ENCODE measurements at regions not wholly inside any gene's neighbourhood (a gene's known extent, or its start where the extent isn't known, plus 50 kb on each side); places are given as distances from the start of the nearest gene placed in this dataset.

GRCh38 chr7:115674467-115675024, 356.0 kb downstream of the TFEC start:
- H3K9me3 ChIP-seq (ENCODE audit: low read length): no peaks in the 10 kb centered on the region
- no peaks in the 10 kb centered on the region for H3K36me3 ChIP-seq (ENCODE audit: insufficient read depth, low read length)
- no peak overlapping the region for H2AFZ ChIP-seq (ENCODE audit: low read length)
- no peak overlapping the region for H3K9ac ChIP-seq (ENCODE audit: low read length)
- H3K27me3 ChIP-seq (ENCODE audit: insufficient read depth, low read length): no peaks in the 10 kb centered on the region
- no peak overlapping the region for H3K27ac ChIP-seq (ENCODE audit: low read depth, low read length, poor library complexity, severe bottlenecking)
- no peak overlapping the region for H3K4me3 ChIP-seq (ENCODE audit: low read depth, low read length, poor library complexity, severe bottlenecking)
- H3K79me2 ChIP-seq (ENCODE audit: insufficient read depth, low read length): no peaks in the 10 kb centered on the region
- no peaks in the 10 kb centered on the region for H3F3A ChIP-seq (ENCODE audit: insufficient read depth, low read length)
- no peaks in the 10 kb centered on the region for H3K9me2 ChIP-seq (ENCODE audit: low read depth, low read length)
- H3K4me2 ChIP-seq (ENCODE audit: low read length): no peak overlapping the region
- no peaks in the 10 kb centered on the region for H4K20me1 ChIP-seq (ENCODE audit: insufficient read depth, low read length)
- no peak for TF ChIP-seq CTCF (IDR thresholded peaks at IDR 0.05; ENCODE audit: low read length)
- TF ChIP-seq EZH2 (IDR thresholded peaks at IDR 0.05; ENCODE audit: borderline replicate concordance, low read length): no peak
- H3K4me1 ChIP-seq (ENCODE audit: insufficient read depth, low read length, severe bottlenecking): no peaks in the 10 kb centered on the region

- Histone ChIP-seq H3K9ac (ENCODE audit: low read length) (no peak overlapping the region), H3F3A (ENCODE audit: insufficient read depth, low read length) (no peaks in the 10 kb centered on the region), H4K20me1 (ENCODE audit: insufficient read depth, low read length) (no peaks in the 10 kb centered on the region), H3K4me3 (ENCODE audit: low read depth, low read length, poor library complexity, severe bottlenecking) (no peak overlapping the region), H2AFZ (ENCODE audit: low read length) (no peak overlapping the region), H3K79me2 (ENCODE audit: insufficient read depth, low read length) (no peaks in the 10 kb centered on the region), H3K4me1 (ENCODE audit: insufficient read depth, low read length, severe bottlenecking) (no peaks in the 10 kb centered on the region), H3K27me3 (ENCODE audit: insufficient read depth, low read length) (no peaks in the 10 kb centered on the region), H3K36me3 (ENCODE audit: insufficient read depth, low read length) (no peaks in the 10 kb centered on the region), H3K4me2 (ENCODE audit: low read length) (no peak overlapping the region), H3K27ac (ENCODE audit: low read depth, low read length, poor library complexity, severe bottlenecking) (no peak overlapping the region), H3K9me3 (ENCODE audit: low read length) (no peaks in the 10 kb centered on the region), H3K9me2 (ENCODE audit: low read depth, low read length) (no peaks in the 10 kb centered on the region)
- TF ChIP-seq CTCF (IDR thresholded peaks at IDR 0.05; ENCODE audit: low read length): no peak
- TF ChIP-seq EZH2 (IDR thresholded peaks at IDR 0.05; ENCODE audit: borderline replicate concordance, low read length): no peak
These were observed 358.5 kb downstream of the TFEC start for GRCh38 chr7:115672024-115672423.

- H3K79me2 ChIP-seq (ENCODE audit: insufficient read depth, low read length): no peaks in the 10 kb centered on the region
- no peak overlapping the region for H2AFZ ChIP-seq (ENCODE audit: low read length)
- no peak overlapping the region for H3K4me2 ChIP-seq (ENCODE audit: low read length)
- no peaks in the 10 kb centered on the region for H3K9me3 ChIP-seq (ENCODE audit: low read length)
- H3K4me1 ChIP-seq (ENCODE audit: insufficient read depth, low read length, severe bottlenecking): no peaks in the 10 kb centered on the region
- H3F3A ChIP-seq (ENCODE audit: insufficient read depth, low read length): no peaks in the 10 kb centered on the region
- no peak overlapping the region for H3K9ac ChIP-seq (ENCODE audit: low read length)
- H3K27me3 ChIP-seq (ENCODE audit: insufficient read depth, low read length): no peaks in the 10 kb centered on the region
- TF ChIP-seq CTCF (IDR thresholded peaks at IDR 0.05; ENCODE audit: low read length): no peak
- TF ChIP-seq EZH2 (IDR thresholded peaks at IDR 0.05; ENCODE audit: borderline replicate concordance, low read length): no peak
- no peak overlapping the region for H3K27ac ChIP-seq (ENCODE audit: low read depth, low read length, poor library complexity, severe bottlenecking)
- H3K9me2 ChIP-seq (ENCODE audit: low read depth, low read length): no peaks in the 10 kb centered on the region
- H4K20me1 ChIP-seq (ENCODE audit: insufficient read depth, low read length): no peaks in the 10 kb centered on the region
- H3K4me3 ChIP-seq (ENCODE audit: low read depth, low read length, poor library complexity, severe bottlenecking): no peak overlapping the region
- no peaks in the 10 kb centered on the region for H3K36me3 ChIP-seq (ENCODE audit: insufficient read depth, low read length)
These were observed 367.9 kb downstream of the TFEC start for GRCh38 chr7:115662676-115663075.

Data from OCI-LY1 (cell line).